ENCODE measurements at regions not wholly inside any gene's neighbourhood (a gene's known extent, or its start where the extent isn't known, plus 50 kb on each side); places are given as distances from the start of the nearest gene placed in this dataset.
"Not testable (repeated sequence)": the region's sequence is repeated elsewhere in the genome, so short reads cannot be mapped to it uniquely, and the experiment has no call there.

DNA sequence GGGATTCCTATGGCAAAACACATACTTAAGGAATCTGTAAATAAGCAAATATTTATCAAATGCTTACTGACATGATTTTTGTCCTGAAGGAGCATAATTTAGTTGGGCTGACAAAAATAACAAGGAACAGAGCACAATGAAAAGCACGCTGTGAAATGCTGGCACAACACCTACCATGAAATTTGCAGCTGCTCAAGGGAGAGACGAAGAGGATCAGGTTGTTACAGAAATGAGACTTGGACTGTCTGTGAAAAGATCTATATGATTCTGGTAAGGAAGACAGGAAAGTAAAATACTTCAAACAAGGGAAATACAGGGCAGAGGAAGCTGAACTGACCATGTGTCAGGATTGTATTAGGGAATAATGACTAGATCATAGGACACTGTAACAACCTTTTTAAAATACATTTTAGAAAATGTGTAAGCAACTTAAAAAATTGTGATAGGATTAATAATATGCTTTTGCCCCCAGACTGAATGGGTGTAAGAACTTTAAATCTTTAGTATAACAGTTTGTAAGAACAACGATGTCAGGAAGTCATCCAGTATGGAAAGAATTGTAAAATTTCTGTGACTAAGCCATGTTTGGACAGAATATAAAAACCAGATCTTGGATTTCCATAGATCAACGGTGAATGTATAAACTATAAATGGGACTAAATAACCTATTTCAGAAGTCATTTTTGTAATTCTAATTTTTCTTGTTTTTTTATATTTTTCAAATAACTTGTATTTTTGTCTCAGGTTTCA is 1556.0 kb downstream of the EFNB2 start:
- DNase-seq = no peak

GRCh38 chr13:104976986-104977385 is 1558.5 kb downstream of the EFNB2 start:
- no peak for DNase-seq

GRCh38 chr13:104975272-104975671 is 1560.2 kb downstream of the EFNB2 start:
- no peak for DNase-seq

GRCh38 chr13:104968876-104969275 is 1566.6 kb downstream of the EFNB2 start:
- DNase-seq = no peak

- peak; percentile 91 for DNase-seq
Measured at GRCh38 chr13:104967836-104968630, 1567.4 kb downstream of the EFNB2 start.

- DNase-seq = no peak
Measured at GRCh38 chr13:104967376-104967775, 1568.1 kb downstream of the EFNB2 start.

- DNase-seq = no peak
Measured at GRCh38 chr13:104962411-104962810, 1573.1 kb downstream of the EFNB2 start.

DNA sequence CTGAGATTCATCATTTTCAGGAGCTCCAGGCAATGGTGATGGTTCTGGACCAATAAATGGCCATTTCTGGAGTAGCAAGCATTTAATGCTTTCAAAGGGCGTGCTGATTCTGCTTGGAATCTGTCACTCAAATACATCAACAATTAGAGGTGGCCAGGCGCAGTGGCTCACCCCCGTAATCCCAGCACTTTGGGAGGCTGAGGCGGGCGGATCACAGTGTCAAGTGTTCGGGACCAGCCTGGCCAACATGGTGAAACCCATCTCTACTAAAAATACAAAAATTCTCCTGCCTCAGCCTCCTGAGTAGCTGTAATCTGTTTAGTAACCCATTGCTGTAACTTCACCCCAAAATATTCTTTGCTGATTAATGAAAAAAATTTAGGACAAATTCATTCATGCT is 1574.2 kb downstream of the EFNB2 start:
- no peak for DNase-seq

DNA sequence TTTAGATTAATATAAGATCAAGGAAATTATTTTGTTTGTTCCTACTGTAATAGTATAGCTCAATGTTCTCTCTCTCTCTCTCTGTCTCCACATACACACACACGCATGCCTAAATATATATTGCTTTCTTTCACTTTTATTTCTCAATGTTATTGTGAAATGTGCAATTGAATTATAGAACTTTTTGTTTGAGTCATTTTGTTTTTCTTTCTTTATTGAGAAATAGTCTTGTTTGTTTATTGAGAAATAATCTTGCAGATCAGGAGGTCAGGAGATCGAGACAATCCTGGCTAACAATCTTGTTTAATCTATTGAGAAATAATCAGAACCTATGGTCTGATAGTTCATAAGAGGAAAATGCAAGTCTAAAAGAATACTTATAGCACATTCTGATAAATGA is 1581.3 kb downstream of the EFNB2 start:
- DNase-seq = no peak

- DNase-seq = no peak
Measured at GRCh38 chr13:104953588-104953987, 1581.9 kb downstream of the EFNB2 start.

- DNase-seq = no peak
Measured at GRCh38 chr13:104949840-104950740, 1585.4 kb downstream of the EFNB2 start.

DNA sequence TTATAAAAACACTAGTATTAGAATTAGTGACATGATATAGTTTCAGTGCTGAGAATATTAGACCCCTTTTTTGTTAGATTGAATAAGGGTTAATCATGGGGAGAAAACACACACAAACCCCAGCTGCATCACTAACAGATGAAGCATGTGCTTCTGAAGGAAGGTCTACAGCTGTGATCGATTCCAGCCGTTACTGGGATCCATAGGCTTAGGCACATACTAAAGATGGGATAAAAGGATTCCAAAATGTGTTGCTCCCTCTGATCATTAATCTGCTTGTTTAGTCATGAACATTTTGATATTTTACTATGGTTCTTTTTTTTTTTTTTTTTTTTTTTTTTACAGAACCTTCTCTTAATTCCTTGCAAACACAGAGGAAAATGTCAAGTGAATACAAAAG is 1591.3 kb downstream of the EFNB2 start:
- no peak for DNase-seq

GRCh38 chr13:104943331-104943730 is 1592.1 kb downstream of the EFNB2 start:
- DNase-seq = no peak

- no peak for DNase-seq
Measured at GRCh38 chr13:104937881-104938280, 1597.6 kb downstream of the EFNB2 start.

DNA sequence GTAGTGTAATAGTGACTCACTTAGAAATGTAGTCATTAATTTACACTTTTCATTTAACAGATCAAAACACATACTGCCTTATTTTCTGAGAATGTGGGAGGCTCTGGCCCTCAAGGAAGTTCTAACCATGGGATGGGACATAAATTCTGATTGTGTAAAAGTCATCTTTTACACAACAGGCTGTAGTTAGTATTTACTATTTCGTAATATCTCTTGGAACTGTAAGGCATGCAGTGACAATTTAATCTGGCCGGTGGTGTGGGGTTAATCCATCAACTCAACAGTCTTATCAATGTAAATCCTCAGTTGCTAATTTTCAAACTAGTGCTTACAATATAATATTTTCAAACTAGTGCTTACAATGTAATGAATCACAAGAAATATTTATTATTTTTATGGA is 1599.2 kb downstream of the EFNB2 start:
- DNase-seq = no peak

DNA sequence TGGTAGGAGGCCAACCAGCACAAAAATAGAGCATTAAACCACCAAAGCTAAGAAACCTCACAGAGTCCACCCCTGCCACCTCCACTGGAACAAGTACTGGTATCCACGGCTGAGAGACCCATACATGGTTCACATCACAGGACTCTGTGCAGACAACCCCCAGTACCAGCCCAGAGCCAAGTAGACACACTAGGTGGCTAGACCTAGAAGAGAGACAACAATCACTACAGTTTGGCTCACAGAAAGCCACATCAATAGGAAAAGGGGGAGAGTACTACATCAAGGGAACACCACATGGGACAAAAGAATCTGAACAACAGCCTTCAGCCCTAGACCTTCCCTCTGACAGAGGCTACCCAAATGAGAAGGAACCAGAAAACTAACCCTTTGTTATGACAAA is 1614.9 kb downstream of the EFNB2 start:
- not testable (repeated sequence) for DNase-seq

- DNase-seq = no peak
Measured at GRCh38 chr13:104920091-104920490, 1615.4 kb downstream of the EFNB2 start.

DNA sequence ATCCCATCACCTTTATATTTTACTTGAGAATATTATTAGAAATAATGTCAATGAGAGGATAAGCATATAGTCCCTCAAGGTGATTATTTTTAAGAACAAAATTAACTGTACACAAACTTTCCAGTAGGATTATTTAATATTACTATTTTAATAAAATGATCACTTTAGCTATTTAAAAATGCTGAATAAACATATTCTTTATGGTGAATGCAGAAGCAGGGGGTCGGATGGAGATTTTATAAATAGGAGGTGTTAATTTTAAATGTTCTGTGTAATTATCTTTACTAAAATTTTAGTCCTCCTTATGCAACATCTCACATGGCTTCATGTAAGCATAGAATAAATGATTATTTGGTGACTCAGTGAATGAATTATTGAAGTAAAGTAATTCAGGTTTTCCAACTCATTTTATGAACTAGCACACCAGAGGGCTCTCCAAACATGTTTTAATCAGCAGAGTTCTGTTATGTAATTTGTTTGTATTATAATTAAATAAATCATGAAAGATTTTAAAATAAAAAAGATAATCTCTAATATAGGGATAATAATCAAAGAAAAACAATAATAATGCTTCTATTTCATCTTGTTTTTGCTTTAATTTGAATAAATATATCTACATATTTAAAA is 1635.2 kb downstream of the EFNB2 start:
- DNase-seq = no peak

GRCh38 chr13:104898484-104898883 is 1637.0 kb downstream of the EFNB2 start:
- DNase-seq = no peak

- no peak for DNase-seq
Measured at GRCh38 chr13:104895521-104895920, 1639.9 kb downstream of the EFNB2 start.

- DNase-seq = no peak
Measured at GRCh38 chr13:104875038-104875754, 1660.3 kb downstream of the EFNB2 start.

GRCh38 chr13:104872153-104872552 is 1663.3 kb downstream of the EFNB2 start:
- no peak for DNase-seq

Data from NCI-H446 treated with DMSO at 0.1 percent for 48 hours (cell line).